Mesenchymal stem cell (in vitro differentiated cells and primary cell): ENCODE measurements at regions not wholly inside any gene's neighbourhood (a gene's known extent, or its start where the extent isn't known, plus 50 kb on each side); places are given as distances from the start of the nearest gene placed in this dataset.
"Not testable (repeated sequence)": the region's sequence is repeated elsewhere in the genome, so short reads cannot be mapped to it uniquely, and the experiment has no call there.

ENCODE experiments used
- DNase-seq: peaks from one replicate; pipeline ENCODE4 v3.0.0-alpha.2; 2013
- H2AFZ ChIP-seq: one replicate; pipeline ENCODE4 v1.6.1; 2013; ENCODE audit warnings: low read depth, mild to moderate bottlenecking, control low read depth, inconsistent platforms, low read length, moderate library complexity
- H2AK5ac ChIP-seq: 2 replicates; pipeline ENCODE4 v1.6.1; 2013; ENCODE audit warnings: low read length, moderate library complexity, mild to moderate bottlenecking, inconsistent platforms; ENCODE audit not compliant: severe bottlenecking
- H2BK120ac ChIP-seq: one replicate; pipeline ENCODE4 v1.6.1; 2013; ENCODE audit warnings: low read depth, mild to moderate bottlenecking, inconsistent platforms, low read length, moderate library complexity
- H2BK12ac ChIP-seq, 2 experiments: one replicate each; pipeline ENCODE4 v1.6.1; 2013; ENCODE audit warnings: inconsistent platforms in 2 of 2, low read length in 2 of 2, mild to moderate bottlenecking in 2 of 2, moderate library complexity in 2 of 2, control low read depth in 1 of 2
- H2BK15ac ChIP-seq: one replicate; pipeline ENCODE4 v1.6.1; 2013; ENCODE audit warnings: mild to moderate bottlenecking, low read depth, inconsistent platforms; ENCODE audit not compliant: poor library complexity, severe bottlenecking
- H2BK5ac ChIP-seq: 2 replicates; pipeline ENCODE4 v1.6.1; 2013; ENCODE audit warnings: low read depth, mild to moderate bottlenecking, low read length, control low read depth, inconsistent platforms; ENCODE audit not compliant: poor library complexity, severe bottlenecking
- H3K14ac ChIP-seq, 2 experiments: one replicate each; pipeline ENCODE4 v1.6.1; 2013; ENCODE audit warnings: inconsistent platforms in 2 of 2, low read length in 2 of 2, control low read depth in 1 of 2, mild to moderate bottlenecking in 1 of 2, moderate library complexity in 1 of 2
- H3K18ac ChIP-seq, 2 experiments: one replicate each; pipeline ENCODE4 v1.6.1; 2013; ENCODE audit warnings: inconsistent platforms in 2 of 2, low read length in 2 of 2, control low read depth in 1 of 2, low read depth in 1 of 2, mild to moderate bottlenecking in 1 of 2
- H3K23ac ChIP-seq, 2 experiments: one replicate each; pipeline ENCODE4 v1.6.1; 2013; ENCODE audit warnings: inconsistent platforms in 2 of 2, low read length in 2 of 2, mild to moderate bottlenecking in 2 of 2, moderate library complexity in 2 of 2, control low read depth in 1 of 2
- H3K27ac ChIP-seq: 2 replicates; pipeline ENCODE4 v1.5.1; 2013; ENCODE audit warnings: mild to moderate bottlenecking, moderate library complexity, low read length, control low read depth, inconsistent platforms; ENCODE audit not compliant: poor library complexity, severe bottlenecking
- H3K27me3 ChIP-seq, 2 experiments: 2 replicates each; pipeline versions ENCODE4 v1.6.1 to v1.7.0; 2013; ENCODE audit warnings: low read length in 2 of 2, mild to moderate bottlenecking in 2 of 2, moderate library complexity in 2 of 2, control low read depth in 1 of 2, inconsistent platforms in 1 of 2; ENCODE audit not compliant: control insufficient read depth in 1 of 2, insufficient read depth in 1 of 2
- H3K36me3 ChIP-seq, 2 experiments: 2 replicates each; pipeline versions ENCODE4 v1.6.1 to v1.7.0; 2013; ENCODE audit warnings: low read length in 2 of 2, control low read depth in 1 of 2, inconsistent platforms in 1 of 2, low read depth in 1 of 2, mild to moderate bottlenecking in 1 of 2; ENCODE audit not compliant: insufficient read depth in 2 of 2, control insufficient read depth in 1 of 2
- H3K4ac ChIP-seq, 2 experiments: one replicate each; pipeline ENCODE4 v1.6.1; 2013; ENCODE audit warnings: inconsistent platforms in 2 of 2, low read length in 2 of 2, mild to moderate bottlenecking in 2 of 2, moderate library complexity in 2 of 2, control low read depth in 1 of 2, low read depth in 1 of 2
- H3K4me1 ChIP-seq: 2 replicates; pipeline ENCODE4 v1.6.1; 2013; ENCODE audit warnings: low read depth, low read length, control low read depth; ENCODE audit not compliant: control insufficient read depth, insufficient read depth
- H3K4me2 ChIP-seq: 2 replicates; pipeline ENCODE4 v1.6.1; 2013; ENCODE audit warnings: low read length, mild to moderate bottlenecking, inconsistent platforms; ENCODE audit not compliant: poor library complexity, severe bottlenecking
- H3K4me3 ChIP-seq, 2 experiments: 2 replicates each; pipeline versions ENCODE4 v1.5.1 to v1.7.0; 2013; ENCODE audit warnings: low read length in 2 of 2, mild to moderate bottlenecking in 2 of 2, control low read depth in 1 of 2, low read depth in 1 of 2; ENCODE audit not compliant: insufficient read depth in 1 of 2
- H3K79me1 ChIP-seq: replicated peaks from 2 replicates; pipeline ENCODE4 v1.6.1; 2013; ENCODE audit warnings: mild to moderate bottlenecking, control low read depth, low read length, inconsistent platforms; ENCODE audit not compliant: poor library complexity, severe bottlenecking
- H3K9ac ChIP-seq: 2 replicates; pipeline ENCODE4 v1.7.0; 2013; ENCODE audit warnings: mild to moderate bottlenecking, low read length, moderate library complexity
- H3K9me3 ChIP-seq: 2 replicates; pipeline ENCODE4 v1.7.0; 2013; ENCODE audit warnings: mild to moderate bottlenecking, low read length; ENCODE audit not compliant: control insufficient read depth
- H4K8ac ChIP-seq: one replicate; pipeline ENCODE4 v1.6.1; 2013; ENCODE audit warnings: inconsistent platforms, mild to moderate bottlenecking, low read length, moderate library complexity
- H4K91ac ChIP-seq: one replicate; pipeline ENCODE4 v1.6.1; 2013; ENCODE audit warnings: mild to moderate bottlenecking, low read length, inconsistent platforms
- WGBS: methylation state at CpG from one replicate; pipeline ENCODE4 v1.1.7; 2013; ENCODE audit warnings: mixed read lengths; 5-methylcytosine and 5-hydroxymethylcytosine counted together

- no peak overlapping the region for H2BK12ac ChIP-seq
- H3K27me3 ChIP-seq, result peaks cover 0 to 20% of the 10 kb centered on the region in 2 experiments
- no peaks in the 10 kb centered on the region for H3K4me1 ChIP-seq
- H3K23ac ChIP-seq, result no peak overlapping the region
- H3K27ac ChIP-seq, result no peak overlapping the region
- H3K36me3 ChIP-seq, result no peaks in the 10 kb centered on the region
- H2BK5ac ChIP-seq, result no peak overlapping the region
- no peak overlapping the region for H2BK120ac ChIP-seq
- H3K14ac ChIP-seq, result no peak overlapping the region
- DNase-seq, result no peak
- no peak overlapping the region for H2BK15ac ChIP-seq
- H3K4me3 ChIP-seq, result no peak overlapping the region
- H2AK5ac ChIP-seq, result no peak overlapping the region
- no peak overlapping the region for H3K4me2 ChIP-seq
- no peak overlapping the region for H2AFZ ChIP-seq
- H3K9ac ChIP-seq, result no peak overlapping the region
- H3K79me1 ChIP-seq, result no peaks in the 10 kb centered on the region
- no peak overlapping the region for H3K18ac ChIP-seq
- no peak overlapping the region for H4K91ac ChIP-seq
- H4K8ac ChIP-seq, result no peak overlapping the region
- H3K9me3 ChIP-seq, result no peaks in the 10 kb centered on the region
- no peak overlapping the region for H3K4ac ChIP-seq
Observed at GRCh38 chr15:96484830-96485229, 154.3 kb downstream of the NR2F2 start.

- H3K9ac ChIP-seq, result no peak overlapping the region
- H2AK5ac ChIP-seq, result no peak overlapping the region
- no peak overlapping the region for H2BK15ac ChIP-seq
- no peak overlapping the region for H3K14ac ChIP-seq
- H3K23ac ChIP-seq, result no peak overlapping the region
- no peak for DNase-seq
- no peaks in the 10 kb centered on the region for H3K4me1 ChIP-seq
- H2AFZ ChIP-seq, result no peak overlapping the region
- no peak overlapping the region for H4K8ac ChIP-seq
- H3K4me3 ChIP-seq, result no peak overlapping the region
- no peak overlapping the region for H2BK5ac ChIP-seq
- H3K4ac ChIP-seq, result no peak overlapping the region
- H2BK12ac ChIP-seq, result no peak overlapping the region
- WGBS, result 92% methylated on average over 3 of the region's 3 CpGs
- no peaks in the 10 kb centered on the region for H3K79me1 ChIP-seq
- no peak overlapping the region for H3K18ac ChIP-seq
- no peaks in the 10 kb centered on the region for H3K9me3 ChIP-seq
- no peak overlapping the region for H3K4me2 ChIP-seq
- no peaks in the 10 kb centered on the region for H3K36me3 ChIP-seq
- H3K27ac ChIP-seq, result no peak overlapping the region
- H2BK120ac ChIP-seq, result no peak overlapping the region
- H4K91ac ChIP-seq, result no peak overlapping the region
- peaks cover 0 to 20% of the 10 kb centered on the region in 2 experiments for H3K27me3 ChIP-seq
Observed at GRCh38 chr15:96487245-96487644, 156.7 kb downstream of the NR2F2 start.

DNA sequence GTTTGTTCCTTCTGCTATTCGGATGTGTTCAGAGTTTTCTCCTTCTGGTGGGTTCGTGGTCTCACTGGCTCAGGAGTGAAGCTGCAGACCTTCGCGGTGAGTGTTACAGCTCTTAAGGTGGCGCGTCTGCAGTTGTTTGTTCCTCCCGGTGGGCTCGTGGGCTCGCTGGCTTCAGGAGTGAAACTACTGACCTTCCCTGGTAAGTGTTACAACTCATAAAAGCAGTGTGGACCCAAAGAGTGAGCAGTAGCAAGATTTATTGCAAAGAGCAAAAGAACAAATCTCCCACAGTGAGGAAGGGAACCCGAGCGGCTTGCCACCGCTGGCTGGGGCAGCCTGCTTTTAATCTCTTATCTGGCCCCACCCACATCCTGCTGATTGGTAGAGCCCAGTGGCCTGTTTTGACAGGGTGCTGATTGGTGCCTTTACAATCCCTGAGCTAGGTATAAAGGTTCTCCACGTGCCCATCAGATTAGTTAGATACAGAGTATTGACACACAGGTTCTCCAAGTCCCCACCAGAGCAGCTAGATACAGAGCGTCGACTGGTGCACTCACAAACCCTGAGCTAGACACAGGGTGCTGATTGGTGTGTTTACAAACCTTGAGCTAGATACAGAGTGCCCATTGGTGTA lies 160.7 kb downstream of the NR2F2 start:
- not testable (repeated sequence) for H3K4ac ChIP-seq, H2BK15ac ChIP-seq, H3K4me1 ChIP-seq, H3K36me3 ChIP-seq, H3K79me1 ChIP-seq, H3K23ac ChIP-seq, H2BK5ac ChIP-seq, H2BK12ac ChIP-seq, H3K9me3 ChIP-seq, H2BK120ac ChIP-seq, H3K18ac ChIP-seq, DNase-seq, H4K8ac ChIP-seq, H2AK5ac ChIP-seq, H3K9ac ChIP-seq, H4K91ac ChIP-seq, H3K27ac ChIP-seq, H2AFZ ChIP-seq, H3K14ac ChIP-seq, H3K4me2 ChIP-seq
- Histone ChIP-seq H3K27me3 (peaks cover 0 to 14% of the 10 kb centered on the region in 2 experiments), H3K4me3 (peak overlapping the region in 1 of 2 experiments; percentile 26)
- WGBS, result 83% methylated on average over 15 of the region's 15 CpGs

DNA sequence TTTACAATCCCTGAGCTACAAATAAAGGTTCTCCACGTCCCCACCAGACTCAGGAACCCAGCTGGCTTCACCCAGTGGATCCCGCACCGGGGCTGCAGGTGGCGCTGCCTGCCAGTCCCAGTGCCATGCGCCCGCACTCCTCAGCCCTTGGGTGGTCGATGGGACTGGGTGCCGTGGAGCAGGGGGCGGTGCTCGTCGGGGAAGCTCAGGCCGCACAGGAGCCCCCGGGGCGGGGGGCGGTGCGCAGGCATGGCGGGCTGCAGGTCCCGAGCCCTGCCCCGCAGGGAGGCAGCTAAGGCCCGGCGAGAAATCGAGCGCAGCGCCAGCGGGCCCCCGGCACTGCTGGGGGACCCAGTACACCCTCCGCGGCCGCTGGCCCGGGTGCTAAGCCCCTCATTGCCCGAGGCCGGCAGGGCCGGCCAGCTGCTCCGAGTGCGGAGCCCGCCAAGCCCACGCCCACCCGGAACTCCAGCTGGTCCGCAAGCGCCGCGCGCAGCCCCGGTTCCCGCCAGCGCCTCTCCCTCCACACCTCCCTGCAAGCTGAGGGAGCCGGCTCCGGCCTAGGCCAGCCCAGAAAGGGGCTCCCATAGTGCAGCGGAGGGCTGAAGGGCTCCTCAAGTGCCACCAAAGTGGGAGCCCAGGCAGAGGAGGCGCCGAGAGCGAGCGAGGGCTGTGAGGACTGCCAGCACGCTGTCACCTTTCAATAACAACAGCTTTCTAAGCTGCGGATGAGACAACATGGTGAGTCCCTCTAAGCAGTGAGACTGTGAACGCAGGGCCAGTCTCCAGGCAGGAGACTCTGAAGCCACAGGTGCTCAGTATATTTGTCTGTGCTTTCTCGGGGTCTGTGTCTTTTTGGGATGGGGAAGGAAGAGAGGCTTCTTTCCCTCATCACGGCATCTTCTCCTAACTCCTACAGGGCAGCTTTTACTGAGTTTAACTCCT lies 161.5 kb downstream of the NR2F2 start:
- 66% methylated on average over 30 of the region's 58 CpGs for WGBS
- H3K4me2 ChIP-seq, H2AFZ ChIP-seq, H3K4me1 ChIP-seq, H3K23ac ChIP-seq, H3K14ac ChIP-seq, H2BK15ac ChIP-seq, H3K27ac ChIP-seq, H3K9me3 ChIP-seq, H3K36me3 ChIP-seq, H3K9ac ChIP-seq, H2BK5ac ChIP-seq, H4K8ac ChIP-seq, H2BK120ac ChIP-seq, H3K4me3 ChIP-seq, H3K4ac ChIP-seq, H2BK12ac ChIP-seq, H2AK5ac ChIP-seq, H3K79me1 ChIP-seq, H3K18ac ChIP-seq, H4K91ac ChIP-seq: not testable (repeated sequence)
- peaks cover 0 to 14% of the 10 kb centered on the region in 2 experiments for H3K27me3 ChIP-seq
- DNase-seq, result peak; percentile 8
